ENCODE measurements at regions not wholly inside any gene's neighbourhood (a gene's known extent, or its start where the extent isn't known, plus 50 kb on each side); places are given as distances from the start of the nearest gene placed in this dataset.

- no peak for TF ChIP-seq POLR2AphosphoS5 (IDR thresholded peaks at IDR 0.05)
- TF ChIP-seq CTCF (IDR thresholded peaks at IDR 0.05), result peak; percentile 76 to 95 (median 91)
- in situ Hi-C loops (cut with MboI; ENCODE audit: low pct_ligation_motif_present in 1 of 4, low pct_unique_long_range_greater_than_20kb in 1 of 4, low sequenced_read_pairs in 3 of 4) (loop anchor here (10.0 to 25.0 kb wide), 6 partner anchors 360 to 1210 kb away; partner anchors contain the start of gene FOXN3 (in 1 of the 4)), intact Hi-C loops (cut with DNase I; ENCODE audit: low total_unique reads) (loop anchor here (5.0 kb wide), 1 partner anchor 885 kb away; no protein-coding TSS in a partner anchor)
- whole genome bisulfite sequencing, 2 donors (ENCODE audit: low coverage in 1 of 2), result 2% methylated on average over 48 of the region's 68 CpGs; no CpG with 5 or more reads in 1 of the 2 donors
- H3K27me3 ChIP-seq, result peaks cover 30% of the 10 kb centered on the region
- H3K36me3 ChIP-seq, result no peaks in the 10 kb centered on the region
- peaks cover 0 to 13% (median 11%) of the 10 kb centered on the region in 4 donors for H3K4me1 ChIP-seq
- no peaks in the 10 kb centered on the region for H3K9me3 ChIP-seq
- peak overlapping the region in 2 of 4 donors; percentile 0 to 8 for H3K27ac ChIP-seq
- peak; percentile 55 for DNase-seq
- H3K4me3 ChIP-seq, result peak overlapping the region; percentile 25 to 62 (median 46)
Observed at GRCh38 chr14:89027097-89027740, 202.8 kb downstream of the TTC8 start.

- H3K36me3 ChIP-seq, result no peaks in the 10 kb centered on the region
- no peak for TF ChIP-seq POLR2AphosphoS5 (IDR thresholded peaks at IDR 0.05)
- no peak for TF ChIP-seq POLR2A (IDR thresholded peaks at IDR 0.05)
- TF ChIP-seq CTCF (IDR thresholded peaks at IDR 0.05), result no peak
- TF ChIP-seq EP300 (IDR thresholded peaks at IDR 0.05; ENCODE audit: low read depth), result no peak
- H3K9me3 ChIP-seq, result no peaks in the 10 kb centered on the region
- WGBS, 2 donors (ENCODE audit: low coverage in 1 of 2), result 73 to 83% methylated on average over 2 to 3 of the region's 3 CpGs
- no peak for DNase-seq
- intact Hi-C loops (cut with DNase I; ENCODE audit: low total_unique reads), result loop anchor here (5.0 kb wide), 1 partner anchor 884 kb away; no protein-coding TSS in a partner anchor
- peaks cover 30% of the 10 kb centered on the region for H3K27me3 ChIP-seq
- in situ Hi-C loops (cut with MboI; ENCODE audit: low pct_ligation_motif_present in 1 of 4, low pct_unique_long_range_greater_than_20kb in 1 of 4, low sequenced_read_pairs in 3 of 4), result loop anchor here (10.0 to 25.0 kb wide), 6 partner anchors 359 to 1209 kb away; partner anchors contain the start of gene FOXN3 (in 1 of the 4)
- H3K27ac ChIP-seq, result no peak overlapping the region
- no peak overlapping the region for H3K4me3 ChIP-seq
- H3K4me1 ChIP-seq, result peaks cover 0 to 13% (median 11%) of the 10 kb centered on the region in 4 donors
Observed at GRCh38 chr14:89028462-89029134, 204.1 kb downstream of the TTC8 start.

- in situ Hi-C loops (cut with MboI; ENCODE audit: low pct_ligation_motif_present in 1 of 4, low pct_unique_long_range_greater_than_20kb in 1 of 4, low sequenced_read_pairs in 3 of 4) (loop anchor here (10.0 to 25.0 kb wide), 6 partner anchors 357 to 1207 kb away; partner anchors contain the start of gene FOXN3 (in 1 of the 4)), intact Hi-C loops (cut with DNase I; ENCODE audit: low total_unique reads) (loop anchor here (5.0 kb wide), 1 partner anchor 882 kb away; no protein-coding TSS in a partner anchor)
- Histone ChIP-seq H3K4me1 (peaks cover 0 to 13% (median 11%) of the 10 kb centered on the region in 4 donors), H3K36me3 (no peaks in the 10 kb centered on the region), H3K27ac (no peak overlapping the region), H3K9me3 (no peaks in the 10 kb centered on the region), H3K4me3 (no peak overlapping the region), H3K27me3 (peaks cover 30% of the 10 kb centered on the region)
- 77% methylated on average over 5 to 9 of the region's 9 CpGs for WGBS, 2 donors (ENCODE audit: low coverage in 1 of 2)
- TF ChIP-seq CTCF (IDR thresholded peaks at IDR 0.05) (no peak), POLR2A (IDR thresholded peaks at IDR 0.05) (no peak), EP300 (IDR thresholded peaks at IDR 0.05; ENCODE audit: low read depth) (no peak), POLR2AphosphoS5 (IDR thresholded peaks at IDR 0.05) (no peak)
- DNase-seq, result no peak
Observed at GRCh38 chr14:89029961-89030694, 205.7 kb downstream of the TTC8 start.

- 60 to 91% methylated on average over 1 to 3 of the region's 3 CpGs for whole genome bisulfite sequencing, 2 donors (ENCODE audit: low coverage in 1 of 2)
- H3K4me3 ChIP-seq, result no peak overlapping the region
Observed at GRCh38 chr14:89030921-89031320, 206.5 kb downstream of the TTC8 start.

More at GRCh38 chr14:89030921-89031320, 206.5 kb downstream of the TTC8 start:
- TF ChIP-seq CTCF (IDR thresholded peaks at IDR 0.05) (no peak), POLR2AphosphoS5 (IDR thresholded peaks at IDR 0.05) (no peak), POLR2A (IDR thresholded peaks at IDR 0.05) (no peak), EP300 (IDR thresholded peaks at IDR 0.05; ENCODE audit: low read depth) (no peak)
- Histone ChIP-seq H3K36me3 (no peaks in the 10 kb centered on the region), H3K4me1 (peaks cover 0 to 13% (median 11%) of the 10 kb centered on the region in 4 donors), H3K27me3 (peaks cover 30% of the 10 kb centered on the region), H3K27ac (no peak overlapping the region), H3K9me3 (no peaks in the 10 kb centered on the region)
- no peak for DNase-seq
- in situ Hi-C loops (cut with MboI; ENCODE audit: low pct_ligation_motif_present in 1 of 4, low pct_unique_long_range_greater_than_20kb in 1 of 4, low sequenced_read_pairs in 3 of 4), result loop anchor here (25.0 kb wide), 5 partner anchors 356 to 1206 kb away; partner anchors contain the start of gene FOXN3 (in 1 of the 4)
- intact Hi-C loops (cut with DNase I; ENCODE audit: low total_unique reads), result no loop called here

Data from transverse colon (tissue), 4 donors.